H4 (cell line): ENCODE measurements at regions not wholly inside any gene's neighbourhood (a gene's known extent, or its start where the extent isn't known, plus 50 kb on each side); places are given as distances from the start of the nearest gene placed in this dataset.

ENCODE experiments used
- DNase-seq: peaks from one replicate; pipeline ENCODE4 v3.0.0-alpha.2; 2015; ENCODE audit warnings: low spot score

GRCh38 chr6:7664003-7664402, 61.9 kb upstream of the BMP6 start:
- DNase-seq = no peak

- DNase-seq = no peak
Observed at GRCh38 chr6:7668936-7669335, 57.0 kb upstream of the BMP6 start.

GRCh38 chr6:7669742-7670141, 56.2 kb upstream of the BMP6 start:
- DNase-seq = no peak

- DNase-seq = no peak
Observed at GRCh38 chr6:7671076-7671475, 54.8 kb upstream of the BMP6 start.

GRCh38 chr6:7671581-7671980, 54.3 kb upstream of the BMP6 start:
- no peak for DNase-seq

- no peak for DNase-seq
Observed at GRCh38 chr6:7672066-7673062, 53.5 kb upstream of the BMP6 start.

GRCh38 chr6:7673063-7673536, 52.8 kb upstream of the BMP6 start:
- peak; percentile 52 for DNase-seq

- DNase-seq = no peak
Observed at GRCh38 chr6:7674291-7674690, 51.6 kb upstream of the BMP6 start.

GRCh38 chr6:7675353-7675945, 50.5 kb upstream of the BMP6 start:
- DNase-seq = no peak
